NB4 (cell line): ENCODE measurements at regions not wholly inside any gene's neighbourhood (a gene's known extent, or its start where the extent isn't known, plus 50 kb on each side); places are given as distances from the start of the nearest gene placed in this dataset.

Experiments
- TF ChIP-seq, protein P1 (sequence below): IDR thresholded peaks from one replicate; pipeline ENCODE4 v1.5.1; 2012; ENCODE audit warnings: low read depth, low read length
- TF ChIP-seq, protein P2 (sequence below): IDR thresholded peaks from 2 replicates; pipeline ENCODE4 v1.6.1; 2011; ENCODE audit warnings: low read depth, low read length

DNA sequence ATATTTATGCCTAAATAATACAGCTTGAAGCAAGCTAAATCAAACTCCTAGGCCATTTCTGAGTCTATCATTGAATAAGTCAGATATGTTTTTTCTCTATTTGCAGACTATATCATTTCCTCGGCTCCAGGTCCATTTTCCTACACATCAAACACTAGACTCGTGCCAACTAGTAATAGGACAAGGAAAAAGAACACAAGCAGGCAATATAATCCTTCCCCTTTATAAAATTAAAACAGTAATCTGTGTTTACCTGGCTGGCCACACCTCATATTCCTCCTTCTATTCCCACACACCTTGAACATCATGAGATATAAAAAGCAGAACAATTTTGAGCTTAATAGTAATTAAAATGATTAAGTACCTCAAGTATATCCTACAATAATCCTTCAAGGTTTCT is 325.7 kb downstream of the TFEC start:
- TF ChIP-seq, protein P1, sequence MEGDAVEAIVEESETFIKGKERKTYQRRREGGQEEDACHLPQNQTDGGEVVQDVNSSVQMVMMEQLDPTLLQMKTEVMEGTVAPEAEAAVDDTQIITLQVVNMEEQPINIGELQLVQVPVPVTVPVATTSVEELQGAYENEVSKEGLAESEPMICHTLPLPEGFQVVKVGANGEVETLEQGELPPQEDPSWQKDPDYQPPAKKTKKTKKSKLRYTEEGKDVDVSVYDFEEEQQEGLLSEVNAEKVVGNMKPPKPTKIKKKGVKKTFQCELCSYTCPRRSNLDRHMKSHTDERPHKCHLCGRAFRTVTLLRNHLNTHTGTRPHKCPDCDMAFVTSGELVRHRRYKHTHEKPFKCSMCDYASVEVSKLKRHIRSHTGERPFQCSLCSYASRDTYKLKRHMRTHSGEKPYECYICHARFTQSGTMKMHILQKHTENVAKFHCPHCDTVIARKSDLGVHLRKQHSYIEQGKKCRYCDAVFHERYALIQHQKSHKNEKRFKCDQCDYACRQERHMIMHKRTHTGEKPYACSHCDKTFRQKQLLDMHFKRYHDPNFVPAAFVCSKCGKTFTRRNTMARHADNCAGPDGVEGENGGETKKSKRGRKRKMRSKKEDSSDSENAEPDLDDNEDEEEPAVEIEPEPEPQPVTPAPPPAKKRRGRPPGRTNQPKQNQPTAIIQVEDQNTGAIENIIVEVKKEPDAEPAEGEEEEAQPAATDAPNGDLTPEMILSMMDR: no peak
- TF ChIP-seq, protein P2, sequence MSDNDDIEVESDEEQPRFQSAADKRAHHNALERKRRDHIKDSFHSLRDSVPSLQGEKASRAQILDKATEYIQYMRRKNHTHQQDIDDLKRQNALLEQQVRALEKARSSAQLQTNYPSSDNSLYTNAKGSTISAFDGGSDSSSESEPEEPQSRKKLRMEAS: no peak
